OCI-LY7 (cell line): ENCODE measurements at regions not wholly inside any gene's neighbourhood (a gene's known extent, or its start where the extent isn't known, plus 50 kb on each side); places are given as distances from the start of the nearest gene placed in this dataset.

Source experiments
- CTCF ChIP-seq: fragments of 200-600 bp; sonication (generic); conservative IDR thresholded peaks from 2 replicates; pipeline ENCODE4 v1.5.1; 2014; ENCODE audit warnings: mild to moderate bottlenecking, antibody characterized with exemption, low read length, moderate library complexity, mixed read lengths
- EZH2phosphoT487 ChIP-seq: fragments of 200-600 bp; sonication (generic); IDR thresholded peaks from 2 replicates; pipeline ENCODE4 v1.6.1; 2018; ENCODE audit warnings: low read depth, borderline replicate concordance, mild to moderate bottlenecking, mixed run types, antibody characterized with exemption, low read length, moderate library complexity, mixed read lengths

GRCh38 chr10:112091703-112092102 is 91.9 kb downstream of the GPAM start:
- no peak for TF ChIP-seq CTCF
- no peak for TF ChIP-seq EZH2phosphoT487
